ENCODE measurements at regions not wholly inside any gene's neighbourhood (a gene's known extent, or its start where the extent isn't known, plus 50 kb on each side); places are given as distances from the start of the nearest gene placed in this dataset.

DNA sequence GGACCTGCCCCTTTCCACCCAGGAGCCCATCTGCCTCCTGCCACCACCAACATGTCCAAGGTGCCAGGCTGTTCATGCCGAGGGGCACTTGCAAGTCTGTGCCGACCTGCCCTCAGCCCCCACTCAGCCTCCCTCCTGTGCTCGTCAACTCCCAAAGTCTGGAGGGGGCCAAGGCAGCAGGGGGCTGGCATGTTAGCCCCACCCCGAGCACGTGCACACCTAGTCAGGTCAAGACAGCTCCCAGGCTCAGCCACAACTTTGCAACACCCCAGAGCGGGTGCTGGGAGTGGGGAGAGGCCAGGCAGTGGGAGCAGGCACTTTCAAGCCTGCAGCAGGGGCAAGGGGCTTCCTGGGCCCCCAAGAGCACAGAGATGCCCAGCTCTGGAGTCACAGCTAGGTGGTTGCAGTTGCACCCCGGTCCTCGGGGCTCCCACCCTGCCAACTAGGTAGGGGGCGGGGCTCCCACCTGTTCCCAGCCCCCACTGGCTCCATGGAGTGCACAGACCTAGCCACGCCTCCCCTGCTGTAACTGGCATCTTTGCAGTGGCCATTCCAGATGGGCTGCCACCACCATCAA, 272.5 kb downstream of the CETN3 start:
- no peaks in the 10 kb centered on the region for H3K27me3 ChIP-seq
- intact Hi-C loops (cut with DNase I; ENCODE audit: low total_unique reads), result no loop called here
- DNase-seq (ENCODE audit: low spot score in 2 of 2), result no peak

GRCh38 chr5:90135779-90136378, 273.7 kb downstream of the CETN3 start:
- TF ChIP-seq, protein P1, sequence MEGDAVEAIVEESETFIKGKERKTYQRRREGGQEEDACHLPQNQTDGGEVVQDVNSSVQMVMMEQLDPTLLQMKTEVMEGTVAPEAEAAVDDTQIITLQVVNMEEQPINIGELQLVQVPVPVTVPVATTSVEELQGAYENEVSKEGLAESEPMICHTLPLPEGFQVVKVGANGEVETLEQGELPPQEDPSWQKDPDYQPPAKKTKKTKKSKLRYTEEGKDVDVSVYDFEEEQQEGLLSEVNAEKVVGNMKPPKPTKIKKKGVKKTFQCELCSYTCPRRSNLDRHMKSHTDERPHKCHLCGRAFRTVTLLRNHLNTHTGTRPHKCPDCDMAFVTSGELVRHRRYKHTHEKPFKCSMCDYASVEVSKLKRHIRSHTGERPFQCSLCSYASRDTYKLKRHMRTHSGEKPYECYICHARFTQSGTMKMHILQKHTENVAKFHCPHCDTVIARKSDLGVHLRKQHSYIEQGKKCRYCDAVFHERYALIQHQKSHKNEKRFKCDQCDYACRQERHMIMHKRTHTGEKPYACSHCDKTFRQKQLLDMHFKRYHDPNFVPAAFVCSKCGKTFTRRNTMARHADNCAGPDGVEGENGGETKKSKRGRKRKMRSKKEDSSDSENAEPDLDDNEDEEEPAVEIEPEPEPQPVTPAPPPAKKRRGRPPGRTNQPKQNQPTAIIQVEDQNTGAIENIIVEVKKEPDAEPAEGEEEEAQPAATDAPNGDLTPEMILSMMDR (IDR thresholded peaks at IDR 0.05), result no peak
- TF ChIP-seq POLR2A (IDR thresholded peaks at IDR 0.05) (no peak), POLR2AphosphoS5 (IDR thresholded peaks at IDR 0.05) (no peak)
- Histone ChIP-seq H3K27me3 (no peaks in the 10 kb centered on the region), H3K9me3 (no peaks in the 10 kb centered on the region), H3K36me3 (no peaks in the 10 kb centered on the region), H3K4me1 (no peaks in the 10 kb centered on the region), H3K27ac (no peak overlapping the region), H3K4me3 (no peak overlapping the region)
- intact Hi-C loops (cut with DNase I; ENCODE audit: low total_unique reads), result no loop called here
- no peak for DNase-seq (ENCODE audit: low spot score in 2 of 2)

More for the DNA sequence above, 272.5 kb downstream of the CETN3 start:
- Histone ChIP-seq H3K9me3 (no peaks in the 10 kb centered on the region), H3K4me1 (no peaks in the 10 kb centered on the region), H3K27ac (no peak overlapping the region), H3K36me3 (no peaks in the 10 kb centered on the region), H3K4me3 (no peak overlapping the region)
- TF ChIP-seq POLR2AphosphoS5 (IDR thresholded peaks at IDR 0.05) (no peak), POLR2A (IDR thresholded peaks at IDR 0.05) (no peak)
- TF ChIP-seq, protein P1 (IDR thresholded peaks at IDR 0.05), result no peak

DNA sequence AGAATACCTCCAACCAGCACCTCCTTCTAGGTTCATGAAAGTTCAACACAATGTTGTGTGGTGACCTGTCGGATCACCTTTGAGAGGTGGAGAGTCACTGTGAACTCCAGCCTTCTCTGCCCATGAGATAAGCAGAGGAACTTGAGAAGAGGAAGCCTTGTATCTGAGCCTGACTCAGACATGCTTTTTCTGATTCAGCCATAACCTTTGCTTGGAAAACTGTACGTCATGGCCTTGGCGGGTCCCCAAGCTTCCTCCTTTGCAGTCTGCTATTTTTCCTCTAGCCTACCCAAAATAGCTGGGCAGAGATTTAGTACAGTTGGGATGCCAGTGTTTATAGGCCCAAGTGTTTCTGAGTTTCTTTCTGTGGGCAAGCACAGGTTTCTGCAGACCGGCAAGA, 274.7 kb downstream of the CETN3 start:
- DNase-seq (ENCODE audit: low spot score in 2 of 2), result no peak
- H3K4me3 ChIP-seq, result no peak overlapping the region
- no peaks in the 10 kb centered on the region for H3K36me3 ChIP-seq
- H3K9me3 ChIP-seq, result no peaks in the 10 kb centered on the region
- intact Hi-C loops (cut with DNase I; ENCODE audit: low total_unique reads), result no loop called here
- H3K4me1 ChIP-seq, result no peaks in the 10 kb centered on the region
- TF ChIP-seq, protein P1 (IDR thresholded peaks at IDR 0.05), result no peak
- no peaks in the 10 kb centered on the region for H3K27me3 ChIP-seq
- H3K27ac ChIP-seq, result no peak overlapping the region

DNA sequence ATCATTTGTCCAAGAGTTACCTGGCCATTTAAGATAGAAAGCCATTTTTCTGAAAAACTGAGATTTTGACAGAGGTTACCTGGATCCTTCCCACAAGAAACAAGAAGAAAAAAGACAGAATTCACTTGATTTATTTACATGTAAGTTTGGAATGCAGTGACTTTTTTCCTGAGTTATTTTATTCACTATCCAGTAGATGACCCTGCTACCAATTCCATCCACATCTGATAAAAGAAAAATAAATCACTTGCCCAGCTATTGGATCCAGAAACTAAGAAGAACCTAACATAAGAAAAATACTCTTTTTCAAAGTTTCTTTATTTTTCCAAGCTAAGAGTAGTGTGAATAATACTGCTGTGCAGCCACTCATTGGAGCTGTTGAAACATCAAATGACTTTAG, 275.2 kb downstream of the CETN3 start:
- no peak for DNase-seq (ENCODE audit: low spot score in 2 of 2)
- intact Hi-C loops (cut with DNase I; ENCODE audit: low total_unique reads), result no loop called here
- Histone ChIP-seq H3K27ac (no peak overlapping the region), H3K4me1 (no peaks in the 10 kb centered on the region), H3K4me3 (no peak overlapping the region), H3K9me3 (no peaks in the 10 kb centered on the region), H3K36me3 (no peaks in the 10 kb centered on the region), H3K27me3 (no peaks in the 10 kb centered on the region)
- no peak for TF ChIP-seq POLR2A (IDR thresholded peaks at IDR 0.05)
- TF ChIP-seq, protein P1 (IDR thresholded peaks at IDR 0.05), result no peak
- TF ChIP-seq POLR2AphosphoS5 (IDR thresholded peaks at IDR 0.05), result no peak

GRCh38 chr5:90133941-90134340, 275.6 kb downstream of the CETN3 start:
- intact Hi-C loops (cut with DNase I; ENCODE audit: low total_unique reads), result no loop called here
- no peak overlapping the region for H3K27ac ChIP-seq
- H3K4me1 ChIP-seq, result no peaks in the 10 kb centered on the region
- no peaks in the 10 kb centered on the region for H3K9me3 ChIP-seq
- H3K36me3 ChIP-seq, result no peaks in the 10 kb centered on the region
- no peak overlapping the region for H3K4me3 ChIP-seq
- H3K27me3 ChIP-seq, result no peaks in the 10 kb centered on the region
- no peak for DNase-seq (ENCODE audit: low spot score in 2 of 2)
- TF ChIP-seq POLR2AphosphoS5 (IDR thresholded peaks at IDR 0.05) (no peak), POLR2A (IDR thresholded peaks at IDR 0.05) (no peak)
- TF ChIP-seq, protein P1 (IDR thresholded peaks at IDR 0.05), result no peak
